D341Med (cell line): ENCODE measurements at regions not wholly inside any gene's neighbourhood (a gene's known extent, or its start where the extent isn't known, plus 50 kb on each side); places are given as distances from the start of the nearest gene placed in this dataset.
A peak's percentile ranks its signal among the peaks of the same experiment; 100 is the strongest.
"Not testable (repeated sequence)": the region's sequence is repeated elsewhere in the genome, so short reads cannot be mapped to it uniquely, and the experiment has no call there.

Experiments used
- DNase-seq: peaks from one replicate; pipeline ENCODE4 v3.0.0; 2012; ENCODE audit warnings: low spot score

DNA sequence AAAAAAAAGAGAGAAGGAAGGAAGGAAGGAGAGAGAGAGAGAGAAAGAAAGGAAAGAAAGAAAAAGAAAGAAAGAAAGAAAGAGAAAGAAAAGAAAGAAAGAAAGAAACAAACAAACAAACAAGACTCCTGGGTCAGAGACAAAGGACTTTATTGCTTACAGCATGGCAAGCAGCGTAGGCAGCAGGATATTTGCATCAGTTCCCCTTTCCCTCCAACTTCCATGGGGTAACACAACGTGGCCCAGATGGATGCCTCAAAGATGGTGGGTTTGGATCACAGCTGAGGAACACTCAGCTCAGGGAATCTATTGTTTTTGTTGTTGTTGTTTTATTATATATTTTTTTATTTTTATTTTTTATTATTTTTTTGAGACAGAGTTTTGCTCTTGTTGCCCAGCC lies 128.5 kb upstream of the VKORC1L1 start:
- DNase-seq, result no peak

GRCh38 chr7:65746398-65746669 lies 126.5 kb upstream of the VKORC1L1 start:
- no peak for DNase-seq

DNA sequence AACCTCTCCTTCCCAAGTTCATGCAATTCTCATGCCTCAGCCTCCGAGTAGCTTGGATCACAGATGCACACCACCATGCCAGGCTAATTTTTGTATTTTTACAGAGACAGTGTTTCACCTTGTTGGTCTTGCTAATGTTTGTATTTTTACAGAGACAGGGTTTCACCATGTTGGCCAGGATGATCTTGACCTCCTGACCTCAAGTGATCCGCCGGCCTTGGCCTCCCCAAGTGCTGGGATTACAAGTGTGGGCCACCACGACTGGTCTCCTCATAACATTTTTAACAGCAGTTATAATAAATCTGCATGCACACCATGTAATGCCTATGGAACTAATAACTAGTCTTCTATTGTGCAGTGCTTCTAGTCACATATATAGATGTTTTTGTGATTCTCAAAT lies 123.8 kb upstream of the VKORC1L1 start:
- DNase-seq, result no peak

DNA sequence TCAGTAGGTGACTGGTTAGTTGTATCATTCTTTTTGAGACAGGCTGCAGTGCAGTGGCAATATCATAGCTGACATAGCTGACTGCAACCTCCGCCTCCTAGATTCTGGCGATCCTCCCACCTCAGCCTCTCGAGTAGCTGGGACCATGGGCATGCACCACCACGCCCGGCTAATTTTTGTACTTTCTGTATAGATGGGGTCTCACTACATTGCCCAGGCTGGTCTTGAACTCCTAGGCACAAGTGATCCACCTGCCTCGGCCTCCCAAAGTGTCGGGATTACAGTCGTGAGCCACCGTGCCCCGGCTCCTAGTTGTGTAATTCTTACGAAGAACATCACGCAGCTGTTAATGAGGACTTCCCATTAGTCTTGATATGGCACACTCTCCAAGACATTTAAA lies 123.4 kb upstream of the VKORC1L1 start:
- no peak for DNase-seq

DNA sequence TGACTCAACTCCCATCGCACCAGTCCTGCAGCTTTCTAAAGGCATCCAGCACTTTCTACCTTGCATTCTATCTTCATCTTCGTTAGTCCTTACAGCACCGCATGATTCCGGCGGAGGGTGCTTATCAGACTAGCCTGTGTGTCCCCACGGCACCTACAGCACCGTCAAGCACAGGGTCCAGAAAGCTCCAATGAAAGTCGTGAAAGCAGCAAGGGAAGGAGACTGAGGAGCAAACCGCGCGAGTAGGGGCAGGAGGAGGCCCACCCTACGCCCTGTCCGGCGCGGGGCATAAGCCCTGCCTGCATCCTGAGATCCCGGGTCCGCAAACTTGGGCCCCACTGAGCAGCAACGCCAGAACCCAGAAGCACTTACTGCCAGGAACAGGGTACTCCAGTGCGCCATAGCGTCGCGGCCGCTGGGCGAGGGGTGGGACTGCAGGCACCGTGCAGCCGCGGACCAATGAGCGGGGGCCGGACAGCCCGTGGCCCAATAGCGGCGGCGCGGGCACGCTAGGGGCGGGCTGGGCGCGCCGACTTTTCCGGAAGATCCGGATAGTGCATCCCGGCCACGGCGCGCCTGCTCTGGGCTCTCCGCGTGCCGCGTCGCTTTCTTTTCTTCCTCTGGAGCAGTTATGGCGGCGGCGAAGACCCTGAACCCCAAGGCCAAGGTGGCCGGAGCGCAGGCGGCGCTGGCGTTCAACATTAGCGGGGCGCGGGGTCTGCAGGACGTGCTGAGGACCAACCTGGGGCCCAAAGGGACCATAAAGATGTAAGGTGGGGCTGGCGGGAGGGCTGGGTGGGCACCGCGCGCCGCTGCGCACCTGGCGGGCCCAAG lies 122.1 kb upstream of the VKORC1L1 start:
- peak; percentile 98 for DNase-seq

- not testable (repeated sequence) for DNase-seq
Observed at GRCh38 chr7:65754070-65754469, 118.8 kb upstream of the VKORC1L1 start.

DNA sequence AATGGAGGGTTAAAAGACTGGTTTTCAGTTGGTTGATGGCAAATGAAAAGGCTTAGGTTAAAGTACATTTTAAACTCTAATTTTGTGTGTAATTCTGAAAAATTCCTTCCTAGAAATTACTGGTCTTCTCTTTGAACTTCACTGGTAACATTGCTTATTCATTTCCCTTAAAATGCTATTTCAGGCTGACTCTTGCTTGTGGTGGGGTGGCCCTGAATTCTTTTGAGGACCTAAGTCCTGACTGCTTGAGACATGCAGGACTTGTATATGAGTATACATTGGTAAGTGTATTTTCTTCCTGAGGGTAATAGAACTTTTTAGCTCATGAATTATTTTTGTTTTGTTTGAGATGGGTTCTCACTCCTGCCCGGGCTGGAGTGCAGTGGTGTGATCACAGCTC lies 113.9 kb upstream of the VKORC1L1 start:
- not testable (repeated sequence) for DNase-seq

DNA sequence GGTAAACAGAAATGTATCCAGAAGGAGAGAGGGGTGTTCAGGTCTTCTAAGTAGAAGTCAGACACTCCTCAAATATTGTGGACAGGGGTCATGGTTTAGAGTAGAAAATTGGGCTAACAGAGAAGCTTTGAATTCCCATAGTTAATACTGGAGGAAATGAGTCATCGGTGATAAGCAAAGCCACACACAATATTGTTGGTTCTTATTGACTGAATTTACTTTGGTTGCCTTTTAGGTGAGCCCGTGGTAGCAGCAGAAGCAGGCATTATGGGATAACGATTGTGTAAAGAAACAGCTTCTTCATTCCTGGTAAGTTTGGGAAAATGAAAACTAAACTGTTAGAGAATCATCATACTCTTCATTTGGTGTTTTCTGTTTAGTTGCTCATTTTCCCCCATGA lies 110.2 kb upstream of the VKORC1L1 start:
- DNase-seq, result not testable (repeated sequence)

DNA sequence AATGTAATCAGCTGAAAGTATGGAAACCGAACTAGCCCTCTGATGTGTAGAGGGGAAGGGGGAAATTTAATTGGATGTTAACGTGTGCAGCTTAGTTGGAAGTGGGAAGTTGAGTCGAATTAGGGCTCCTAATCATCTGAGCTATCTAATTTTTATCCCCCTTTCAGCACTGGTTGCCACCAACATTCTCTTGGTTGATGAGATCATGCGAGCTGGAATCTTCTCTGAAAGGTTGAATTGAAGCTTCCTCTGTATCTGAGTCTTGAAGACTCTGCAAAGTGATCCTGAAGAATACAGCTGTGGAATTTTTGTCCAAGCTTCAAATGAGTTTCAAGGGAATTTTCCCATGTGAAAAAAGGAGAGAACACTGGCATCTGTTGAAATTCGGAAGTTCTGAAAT lies 109.8 kb upstream of the VKORC1L1 start:
- not testable (repeated sequence) for DNase-seq

DNA sequence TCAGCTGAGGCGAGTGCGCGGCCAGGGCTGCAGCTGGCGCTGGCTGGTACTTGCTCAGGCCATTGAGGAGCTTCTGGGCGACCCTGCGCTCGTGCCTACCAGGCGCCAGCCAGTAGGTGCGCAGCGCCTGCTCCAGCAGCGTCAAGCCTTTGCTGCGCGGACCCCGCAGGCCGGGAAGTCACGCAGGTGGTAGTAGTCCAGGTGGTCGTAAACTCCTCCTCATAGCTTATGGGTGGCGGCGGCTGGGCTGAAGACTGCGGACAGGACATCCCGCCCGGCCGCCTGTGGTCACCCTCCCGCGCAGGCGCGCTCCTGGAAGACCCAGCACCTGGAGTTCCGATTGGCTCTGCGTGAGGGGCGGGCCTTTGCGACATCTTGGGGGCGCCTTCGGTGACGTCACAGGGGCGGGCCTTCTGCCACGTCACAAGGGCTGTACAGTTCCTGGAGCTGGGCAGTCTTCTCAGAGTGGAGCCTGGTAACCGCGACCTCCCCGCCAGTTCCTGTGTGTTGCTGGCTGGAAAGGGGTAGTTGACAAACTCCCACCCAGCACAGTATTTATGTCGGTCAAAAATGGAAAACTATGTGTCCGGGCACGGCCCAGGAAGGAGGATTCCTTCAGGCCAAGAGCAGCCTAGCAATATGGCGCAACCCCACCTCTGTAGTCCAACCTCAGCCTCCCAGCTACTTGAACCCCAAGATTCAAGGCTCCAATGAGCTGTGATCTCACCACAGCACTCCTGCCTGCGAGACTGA lies 102.2 kb upstream of the VKORC1L1 start:
- peak; percentile 84 for DNase-seq

DNA sequence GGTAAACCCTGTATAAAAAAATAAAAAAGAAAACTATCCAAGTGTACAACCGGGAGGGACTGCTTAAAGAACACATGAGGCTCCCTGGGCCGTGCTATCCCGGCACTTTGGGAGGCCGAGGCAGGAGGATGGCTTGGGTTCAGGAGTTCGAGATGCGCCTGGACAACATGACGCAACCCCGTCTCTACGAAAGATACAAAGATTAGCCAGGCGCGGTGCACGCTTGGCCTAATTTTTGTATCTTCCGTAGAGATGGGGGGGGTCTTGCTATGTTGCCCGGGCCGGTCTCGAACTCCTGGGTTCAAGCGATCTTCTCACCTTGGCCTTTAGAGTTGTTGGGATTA lies 101.7 kb upstream of the VKORC1L1 start:
- not testable (repeated sequence) for DNase-seq

DNA sequence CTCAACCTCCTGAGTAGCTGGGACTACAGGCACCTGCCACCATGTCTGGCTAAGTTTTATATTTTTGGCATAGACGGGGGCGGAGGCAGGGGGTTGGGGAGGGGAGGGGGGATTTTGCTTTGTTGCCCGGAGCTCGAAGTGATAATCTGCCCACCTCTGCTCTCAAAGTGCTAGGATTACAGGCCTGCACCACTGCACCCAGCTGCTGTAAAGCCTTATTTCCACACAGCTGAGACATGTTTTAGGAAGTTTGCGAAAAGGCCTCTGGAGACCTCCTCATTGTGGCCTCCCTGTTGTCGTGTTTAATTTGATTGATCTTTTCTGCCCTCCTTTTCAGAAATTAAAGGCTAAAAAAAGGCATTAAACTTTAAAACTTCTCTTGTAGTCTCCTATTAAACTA lies 96.2 kb upstream of the VKORC1L1 start:
- not testable (repeated sequence) for DNase-seq

DNA sequence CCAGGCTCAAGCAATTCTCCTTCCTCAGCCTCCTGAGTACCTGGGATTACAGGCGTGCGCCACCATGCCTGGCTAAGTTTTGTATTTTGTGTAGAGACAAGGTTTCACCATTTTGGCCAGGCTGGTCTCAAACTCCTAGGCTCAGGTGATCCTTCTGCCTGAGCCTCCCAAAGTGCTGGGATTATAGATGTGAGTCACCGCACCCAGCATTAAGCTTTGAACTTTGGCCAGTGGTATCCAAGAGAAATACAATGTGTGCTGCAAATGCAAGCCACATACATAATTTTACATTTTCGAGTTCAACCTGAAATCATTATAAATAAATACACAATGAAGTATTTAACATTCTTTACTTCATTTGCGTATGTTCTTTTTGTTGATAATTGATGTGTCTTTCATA lies 82.9 kb upstream of the VKORC1L1 start:
- not testable (repeated sequence) for DNase-seq

DNA sequence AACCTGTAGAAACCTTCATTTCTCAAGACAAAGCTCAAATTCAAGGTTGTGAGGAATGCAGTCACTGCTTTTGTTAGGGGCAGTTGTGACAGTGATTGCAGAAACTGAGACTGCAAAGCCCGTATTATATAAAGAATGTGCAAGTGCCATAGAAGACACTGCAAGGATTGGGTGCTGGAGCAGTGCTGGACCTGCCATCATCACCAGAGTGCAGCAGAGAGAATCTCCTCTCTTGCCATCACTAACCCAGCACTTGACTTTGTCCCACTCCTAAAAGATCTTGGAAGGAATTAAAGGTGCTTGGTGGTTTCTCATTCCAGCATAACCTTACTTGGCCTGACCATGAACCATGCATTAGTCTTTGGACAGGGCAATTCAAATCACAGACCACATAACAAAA lies 81.1 kb upstream of the VKORC1L1 start:
- not testable (repeated sequence) for DNase-seq

DNA sequence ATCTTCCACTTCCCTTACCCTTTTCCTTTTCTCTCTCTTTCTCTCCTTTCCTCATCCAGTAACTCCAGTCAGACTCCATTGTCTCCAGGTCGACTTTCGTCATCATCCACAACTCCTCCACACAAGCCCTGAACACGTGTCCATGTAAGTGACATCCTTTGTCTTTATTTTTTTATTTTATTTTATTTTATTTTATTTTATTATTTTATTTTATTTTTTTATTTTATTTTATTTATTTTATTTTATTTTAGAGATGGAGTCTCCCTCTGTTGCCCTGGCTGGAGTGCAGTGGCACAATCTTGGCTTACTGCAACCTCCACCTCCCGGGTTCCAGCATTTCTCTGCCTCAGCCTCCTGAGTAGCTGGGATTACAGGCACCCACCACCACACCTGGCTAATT lies 80.1 kb upstream of the VKORC1L1 start:
- not testable (repeated sequence) for DNase-seq

DNA sequence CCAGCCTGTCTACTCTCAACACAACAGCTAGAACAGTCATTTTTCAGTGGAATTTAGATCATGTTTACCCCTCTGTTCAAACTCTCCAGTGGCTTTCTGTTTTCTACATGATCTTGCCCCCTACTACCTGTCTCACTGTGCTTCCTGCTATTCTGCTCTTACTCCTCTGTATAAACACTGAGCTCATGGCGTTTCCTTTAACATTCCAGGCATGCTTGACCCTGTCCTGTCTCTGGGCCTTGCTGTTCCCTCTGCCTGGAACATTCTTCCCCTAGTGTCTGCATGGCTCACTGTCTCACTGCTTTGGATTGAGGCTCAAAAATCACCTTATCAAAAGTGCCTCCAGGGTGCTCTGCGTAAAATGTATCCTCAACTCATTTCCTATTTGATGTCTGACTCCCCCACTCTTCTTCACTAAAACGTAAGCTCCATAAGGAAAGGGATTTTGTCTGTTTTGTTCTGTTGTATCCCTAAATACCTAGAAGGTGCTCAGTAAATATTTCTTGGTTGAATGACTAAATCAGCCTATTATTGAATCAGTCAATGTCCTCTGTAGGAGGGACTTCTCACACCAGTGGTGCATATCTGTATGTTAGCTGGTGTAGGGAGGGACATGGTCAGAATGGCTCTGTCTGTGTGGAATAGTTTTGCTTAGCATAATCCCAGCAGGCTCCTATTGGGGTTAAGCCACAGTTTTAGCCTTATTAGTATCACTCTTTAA lies 78.0 kb upstream of the VKORC1L1 start:
- DNase-seq, result not testable (repeated sequence)

- not testable (repeated sequence) for DNase-seq
Observed at GRCh38 chr7:65795392-65795716, 77.5 kb upstream of the VKORC1L1 start.

- DNase-seq, result no peak
Observed at GRCh38 chr7:65796205-65796604, 76.7 kb upstream of the VKORC1L1 start.

GRCh38 chr7:65797086-65797485 lies 75.8 kb upstream of the VKORC1L1 start:
- not testable (repeated sequence) for DNase-seq

DNA sequence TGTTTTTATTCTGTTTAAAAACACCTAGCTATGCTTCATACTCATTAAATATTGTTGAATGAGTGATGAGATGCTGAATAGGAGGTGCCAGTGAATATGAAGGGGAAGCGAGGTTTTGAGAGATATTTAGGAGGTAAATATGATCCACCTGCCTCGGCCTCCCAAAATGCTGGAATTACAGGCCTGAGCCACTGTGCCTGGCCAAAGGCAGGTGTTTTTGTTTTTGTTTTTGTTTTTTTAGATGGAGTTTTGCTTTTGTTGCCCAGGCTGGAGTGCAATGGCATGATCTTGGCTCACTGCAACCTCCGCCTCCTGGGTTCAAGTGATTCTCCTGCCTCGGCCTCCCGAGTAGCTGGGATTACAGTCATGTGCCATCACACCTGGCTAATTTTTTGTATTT lies 75.3 kb upstream of the VKORC1L1 start:
- not testable (repeated sequence) for DNase-seq

DNA sequence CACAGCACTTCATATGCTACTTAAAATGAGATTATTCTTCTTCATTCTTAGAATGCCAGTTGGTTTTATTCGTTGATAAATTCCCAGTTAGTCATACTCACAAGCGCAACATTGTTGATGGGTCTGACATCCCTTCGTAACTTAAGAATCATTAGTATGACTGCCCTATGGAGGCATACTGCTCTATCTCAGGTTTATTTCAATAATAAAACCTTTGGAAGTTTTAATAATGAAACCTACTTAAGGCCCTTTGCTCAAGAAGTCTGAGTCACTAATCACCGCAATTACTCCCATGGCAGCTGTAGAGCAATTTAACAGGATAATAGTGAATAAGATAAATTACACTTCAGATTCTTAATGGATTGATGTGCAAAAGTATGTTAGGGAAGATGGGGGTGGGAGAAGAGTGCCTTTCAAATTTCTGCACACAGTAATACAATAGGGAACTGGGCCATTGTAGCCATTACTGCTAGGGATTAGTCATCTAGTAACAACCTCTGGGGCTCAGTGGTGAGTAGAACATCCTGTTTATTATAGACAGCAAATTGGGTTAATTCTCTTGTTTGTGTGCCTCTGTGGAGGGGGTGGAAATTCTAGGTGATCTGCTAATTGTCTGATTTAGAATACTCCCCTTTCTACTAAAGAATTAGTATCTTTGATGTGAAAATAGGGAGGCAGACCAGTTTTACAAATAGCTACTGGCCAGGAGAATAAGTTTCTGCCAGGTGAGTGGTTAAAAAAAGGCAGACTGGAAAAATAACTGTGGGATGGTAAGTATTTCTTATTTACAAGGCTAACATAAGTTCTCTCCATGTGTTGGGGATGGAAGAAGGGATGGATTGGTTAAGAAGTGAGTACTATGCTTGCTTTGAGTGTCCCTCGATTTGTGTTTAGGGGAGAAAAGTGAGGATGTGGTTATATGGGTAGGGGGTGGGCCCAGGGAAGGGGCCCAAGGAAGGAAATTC lies 74.5 kb upstream of the VKORC1L1 start:
- peak; percentile 51 for DNase-seq

GRCh38 chr7:65800191-65800590 lies 72.7 kb upstream of the VKORC1L1 start:
- DNase-seq, result not testable (repeated sequence)
